ENCODE measurements at regions not wholly inside any gene's neighbourhood (a gene's known extent, or its start where the extent isn't known, plus 50 kb on each side); places are given as distances from the start of the nearest gene placed in this dataset.
"Not testable (repeated sequence)": the region's sequence is repeated elsewhere in the genome, so short reads cannot be mapped to it uniquely, and the experiment has no call there.

- DNase-seq = no peak
Measured at GRCh38 chr9:99488131-99489059, 266.3 kb downstream of the SEC61B start.

GRCh38 chr9:99489060-99489413 is 267.0 kb downstream of the SEC61B start:
- DNase-seq = no peak

DNA sequence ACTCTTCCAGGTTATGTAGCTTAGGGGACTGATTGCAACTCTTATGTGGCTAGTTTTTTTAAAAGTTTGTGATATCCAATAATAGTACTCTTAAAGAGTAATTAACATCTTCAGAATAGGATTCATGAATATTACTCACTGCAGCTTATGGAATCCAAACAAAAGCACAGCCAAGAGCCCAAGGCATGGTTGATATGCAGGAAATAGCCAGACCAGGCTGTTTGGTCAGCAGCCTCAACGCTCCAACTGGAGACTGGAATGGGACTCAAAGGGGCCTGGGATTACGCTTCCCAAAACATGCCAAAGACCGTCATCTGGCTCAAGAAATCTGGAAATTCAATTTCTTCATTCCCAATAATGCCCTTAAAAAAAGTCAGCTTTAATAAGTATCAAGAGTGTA is 268.6 kb downstream of the SEC61B start:
- DNase-seq = no peak

- no peak for DNase-seq
Measured at GRCh38 chr9:99491408-99492158, 269.5 kb downstream of the SEC61B start.

DNA sequence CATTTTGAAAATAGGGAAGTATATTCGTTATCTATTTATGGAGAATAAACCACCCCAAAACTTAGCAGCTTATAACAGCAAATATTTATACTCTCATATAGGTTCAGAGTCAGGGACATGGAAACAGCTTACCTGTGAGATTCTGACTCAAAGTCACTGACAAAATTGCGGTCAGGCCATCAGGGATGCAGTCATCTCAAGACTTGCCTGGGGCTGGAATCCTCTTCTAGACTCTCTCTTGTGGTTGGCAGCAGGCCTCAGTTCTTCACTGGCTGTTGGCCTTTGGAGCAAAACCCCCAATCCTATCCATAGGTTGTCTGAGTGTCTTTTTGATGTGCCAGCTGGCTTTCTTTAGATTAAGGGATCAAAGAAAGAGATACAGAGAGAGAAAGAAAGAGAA is 275.6 kb downstream of the SEC61B start:
- DNase-seq = no peak

GRCh38 chr9:99498979-99499378 is 276.9 kb downstream of the SEC61B start:
- not testable (repeated sequence) for DNase-seq

GRCh38 chr9:99505936-99506335 is 283.9 kb downstream of the SEC61B start:
- no peak for DNase-seq

DNA sequence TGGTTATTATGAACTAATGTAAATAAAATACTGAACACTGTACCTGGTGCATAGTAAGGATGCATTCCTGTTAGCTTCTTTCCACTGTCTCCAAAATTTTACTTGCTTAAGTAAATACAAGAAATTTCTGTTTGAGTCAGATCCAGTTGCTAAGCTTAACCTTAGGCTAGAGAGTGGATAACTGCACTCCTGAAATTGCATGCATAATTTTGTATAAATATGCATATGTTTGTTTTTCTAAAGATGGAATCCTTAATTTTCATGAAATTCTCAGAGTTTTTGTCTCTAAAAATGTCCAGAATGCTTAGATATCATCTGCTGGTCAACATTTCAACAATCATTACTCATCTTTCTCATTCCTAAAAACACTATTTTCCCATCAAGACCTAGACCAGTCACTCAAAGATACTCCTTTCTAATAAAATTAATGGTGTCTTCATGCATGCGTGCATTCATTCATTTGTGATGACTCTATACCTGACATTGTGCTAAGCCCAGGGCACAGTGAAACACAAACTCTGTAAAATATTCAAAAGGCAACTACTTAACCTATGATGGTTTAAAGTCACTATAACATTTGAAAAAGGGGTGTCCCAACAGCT is 284.8 kb downstream of the SEC61B start:
- no peak for DNase-seq

DNA sequence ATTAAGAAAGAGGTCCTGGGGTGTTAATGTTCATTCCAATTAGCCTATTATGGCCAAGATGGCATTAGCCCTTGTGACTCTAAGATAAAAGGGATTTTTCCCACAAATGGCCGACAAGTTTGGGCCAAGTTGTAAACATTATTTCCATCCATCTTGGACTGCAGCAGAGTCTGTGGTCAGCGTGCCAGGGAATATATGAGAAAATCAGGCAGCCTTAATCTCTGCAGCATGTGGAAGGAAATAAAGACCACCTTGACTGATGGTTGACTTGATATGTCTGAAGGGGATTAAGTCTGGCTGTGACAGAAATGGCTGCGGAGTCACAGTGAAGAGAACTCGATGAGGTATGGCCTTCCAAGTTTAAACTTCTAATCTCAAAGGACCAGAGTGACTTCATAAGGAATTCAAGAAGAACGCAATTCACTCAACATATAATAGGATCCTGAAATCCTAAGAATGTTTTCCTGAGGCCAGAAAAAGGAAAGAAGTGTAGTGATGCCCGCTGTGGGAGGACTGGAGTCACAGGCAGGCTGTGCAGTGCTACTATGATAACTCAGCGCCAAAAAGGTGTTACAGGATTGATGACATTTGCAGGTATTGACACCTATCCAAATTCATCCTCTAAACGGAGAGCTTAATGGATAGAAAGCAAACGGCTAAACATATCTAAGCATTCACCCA is 287.1 kb downstream of the SEC61B start:
- DNase-seq = no peak

- DNase-seq = no peak
Measured at GRCh38 chr9:99509900-99510535, 287.9 kb downstream of the SEC61B start.

DNA sequence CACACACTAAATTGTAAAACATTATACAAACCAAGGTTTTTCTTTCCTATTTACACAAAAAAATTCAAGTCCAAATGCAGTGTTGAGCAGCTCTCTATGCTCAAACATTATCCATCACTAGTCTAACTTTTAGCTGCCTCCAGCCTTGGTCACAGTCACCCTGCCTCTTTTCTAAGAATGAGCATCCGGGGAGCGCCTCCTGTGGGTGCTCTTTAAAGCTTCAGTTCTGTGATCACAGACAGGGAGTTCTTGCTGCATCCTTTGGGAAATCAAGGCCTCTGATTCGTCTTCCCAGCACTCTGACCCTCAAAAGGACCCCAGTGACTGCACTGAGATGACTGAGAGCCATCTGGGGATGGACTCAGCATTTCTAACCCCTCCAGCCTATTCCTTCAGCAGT is 289.6 kb downstream of the SEC61B start:
- no peak for DNase-seq

DNA sequence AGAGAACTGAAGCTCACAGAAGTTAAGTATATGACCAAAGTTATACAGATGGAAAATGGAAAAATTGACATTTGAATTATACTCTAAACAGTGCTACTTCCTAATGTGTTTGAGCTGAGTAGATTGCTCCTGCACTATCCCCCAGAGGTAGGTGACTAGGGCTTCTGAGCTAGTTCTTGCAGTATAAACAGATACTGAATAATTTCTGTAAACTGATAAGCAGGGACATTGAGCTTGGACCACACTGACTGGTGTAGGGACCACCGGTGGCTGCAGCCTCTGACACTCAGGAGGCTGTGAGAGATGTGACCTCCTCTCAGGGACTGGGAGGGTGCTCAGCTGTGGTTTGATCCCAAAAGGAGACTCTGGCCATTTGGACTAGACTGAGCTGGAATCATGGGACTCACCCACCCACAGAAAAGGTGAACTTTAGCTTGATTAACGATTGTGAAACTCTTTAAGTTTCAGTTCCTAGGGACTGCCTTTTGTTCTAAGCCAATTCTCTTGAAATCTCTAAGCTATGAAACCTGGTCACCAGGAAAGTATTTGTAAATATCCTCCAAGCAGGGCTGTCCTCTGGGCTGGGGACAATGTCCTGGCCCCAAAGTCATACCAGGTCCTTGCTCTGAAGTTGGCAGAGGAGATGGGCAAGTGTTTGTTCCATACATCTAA is 291.5 kb downstream of the SEC61B start:
- DNase-seq = no peak

DNA sequence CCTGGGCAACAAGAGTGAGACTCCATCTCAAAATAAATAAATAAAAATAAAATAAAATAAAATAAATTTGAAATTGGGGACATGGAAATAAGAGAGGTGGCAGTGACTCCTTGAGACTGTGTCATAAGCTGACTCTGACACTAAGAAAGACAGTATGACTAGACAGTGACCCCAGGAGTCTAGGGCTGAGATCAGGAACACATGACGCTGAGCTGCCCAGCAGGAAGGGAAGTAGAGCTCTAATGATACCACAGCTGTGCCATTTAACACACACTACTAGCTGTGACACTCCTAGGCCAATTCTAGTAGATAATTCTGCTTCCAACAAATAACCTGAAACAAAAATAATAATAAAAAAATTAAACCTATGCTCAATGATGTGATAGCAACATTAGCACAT is 293.0 kb downstream of the SEC61B start:
- DNase-seq = no peak

DNA sequence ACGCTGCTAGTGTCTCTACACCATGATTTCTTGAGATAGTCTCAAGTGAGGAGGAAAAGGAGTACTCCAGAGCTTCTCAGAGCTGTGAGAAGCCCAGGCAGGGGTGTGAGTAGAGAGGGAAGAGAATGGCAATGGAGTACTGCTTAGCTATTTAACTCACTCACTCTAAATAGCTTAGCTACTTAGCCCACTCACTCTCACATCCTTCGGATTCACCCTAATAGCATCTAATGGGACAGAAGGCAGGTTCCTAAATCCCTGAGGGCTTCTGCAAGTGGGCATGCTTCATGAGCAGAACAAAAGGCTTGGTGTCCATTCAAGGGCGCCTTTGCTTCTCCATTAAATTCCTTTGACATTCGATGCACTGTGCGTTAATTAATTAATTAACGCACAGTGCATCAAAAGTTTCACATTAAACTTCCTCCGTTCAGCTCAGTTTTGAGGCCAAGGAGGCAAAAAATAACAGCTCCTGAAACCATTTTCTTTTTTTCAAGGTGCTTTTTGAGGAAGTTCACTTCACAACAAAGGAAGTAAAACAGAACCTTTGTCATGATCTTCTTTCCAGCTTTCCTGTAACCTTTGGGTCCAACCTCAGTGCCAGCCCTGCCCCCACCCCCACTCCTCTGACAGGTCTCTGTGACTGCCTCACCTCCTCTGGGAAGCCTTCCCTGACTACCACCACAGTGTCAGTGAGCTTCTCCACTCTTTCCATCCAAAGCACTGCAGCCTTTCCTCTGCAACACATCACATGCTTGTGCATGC is 294.0 kb downstream of the SEC61B start:
- DNase-seq = no peak

DNA sequence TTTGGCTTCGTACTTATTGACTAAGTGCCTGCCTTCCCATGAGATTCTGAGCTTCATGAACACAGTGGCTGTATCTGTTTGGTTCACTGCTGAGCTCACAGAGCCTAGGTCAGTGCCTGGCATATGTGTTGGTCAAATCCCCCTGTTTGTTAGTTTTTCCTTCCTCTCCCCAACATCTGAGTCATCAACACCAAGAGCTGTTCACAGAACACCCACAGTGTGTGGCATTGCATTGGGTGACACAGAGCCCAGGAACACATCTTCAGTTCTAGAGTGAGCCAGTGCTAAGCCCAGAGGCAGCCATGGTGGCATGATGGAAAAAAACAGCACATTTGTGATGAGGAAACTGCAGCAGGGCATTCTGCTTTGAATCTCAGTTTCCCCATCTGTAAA is 294.6 kb downstream of the SEC61B start:
- DNase-seq = no peak

GRCh38 chr9:99523838-99524237 is 297.8 kb upstream of the NR4A3 start:
- DNase-seq = no peak

- no peak for DNase-seq
Measured at GRCh38 chr9:99531313-99531712, 290.4 kb upstream of the NR4A3 start.

DNA sequence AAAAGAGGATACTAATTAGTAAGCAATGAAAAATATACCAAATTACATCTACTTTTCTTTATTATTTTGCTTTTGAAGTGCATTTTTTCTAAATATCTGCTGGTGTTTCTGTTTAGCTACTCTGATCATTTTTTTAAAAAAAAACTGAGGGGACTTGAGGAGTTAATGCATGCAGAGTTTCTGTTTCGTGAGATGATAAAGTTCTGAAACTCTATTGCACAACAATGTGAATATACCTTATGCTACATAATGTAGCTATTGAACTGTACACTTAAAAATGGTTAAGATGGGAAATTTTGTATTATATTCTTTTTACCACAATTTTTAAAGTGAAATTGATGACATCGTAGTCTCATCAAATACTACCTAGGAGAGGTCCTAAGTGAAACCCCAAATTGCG is 288.3 kb upstream of the NR4A3 start:
- no peak for DNase-seq

DNA sequence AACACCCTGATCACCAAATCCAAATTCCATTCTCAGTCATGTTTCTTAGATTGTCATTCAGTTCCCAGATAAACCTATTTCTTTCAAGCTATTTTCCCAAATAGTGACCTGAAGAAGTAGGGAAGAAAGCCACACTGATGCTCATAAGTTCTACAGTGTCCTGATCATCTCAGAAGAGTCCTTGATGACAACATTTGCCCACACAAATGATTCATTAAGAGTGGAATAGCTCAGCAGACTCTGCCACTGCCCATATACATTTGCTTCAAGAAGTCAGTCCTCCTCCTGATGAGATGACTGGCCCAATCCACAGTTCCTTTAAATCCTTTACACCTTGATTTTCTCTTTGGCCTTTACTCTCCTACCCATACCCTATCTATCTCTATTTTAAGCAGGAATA is 283.7 kb upstream of the NR4A3 start:
- DNase-seq = no peak

GRCh38 chr9:99544526-99544925 is 277.2 kb upstream of the NR4A3 start:
- DNase-seq = no peak

- no peak for DNase-seq
Measured at GRCh38 chr9:99549441-99549840, 272.2 kb upstream of the NR4A3 start.
